Left lung (tissue), 4 donors: ENCODE measurements at regions not wholly inside any gene's neighbourhood (a gene's known extent, or its start where the extent isn't known, plus 50 kb on each side); places are given as distances from the start of the nearest gene placed in this dataset.

Experiments
- ATAC-seq: fragments of 200-7000 bp; cut with Tn5 transposase; one replicate; pipeline ENCODE4 v1.9.1; 2020; ENCODE audit warnings: moderate library complexity
- DNase-seq, 4 donors: peaks; one replicate each; pipeline ENCODE4 v3.0.0-alpha.2; 2013 to 2020
- H3K27ac ChIP-seq, 2 donors: fragments of 200-600 bp; sonication (generic) in 1 of 2; one replicate each; pipeline versions ENCODE4 v1.5.0 to v1.8.0; 2020 to 2021
- H3K27me3 ChIP-seq, 2 donors: fragments of 200-600 bp; sonication (generic) in 1 of 2; one replicate each; pipeline versions ENCODE4 v1.5.0 to v1.8.0; 2020 to 2021
- H3K36me3 ChIP-seq, 2 donors: fragments of 200-600 bp; sonication (generic) in 1 of 2; one replicate each; pipeline versions ENCODE4 v1.5.0 to v1.8.0; 2020 to 2021
- H3K4me1 ChIP-seq, 2 donors: fragments of 200-600 bp; one replicate each; pipeline ENCODE4 v1.8.0; 2021
- H3K4me3 ChIP-seq, 2 donors: fragments of 200-600 bp; sonication (generic) in 1 of 2; one replicate each; pipeline versions ENCODE4 v1.5.0 to v1.8.0; 2020 to 2021; ENCODE audit warnings: mild to moderate bottlenecking in 1 of 2
- H3K9me3 ChIP-seq, 2 donors: fragments of 200-600 bp; sonication (generic) in 1 of 2; one replicate each; pipeline versions ENCODE4 v1.5.0 to v1.8.0; 2020 to 2021
- intact Hi-C, 2 donors: fragments of 100-400 bp; cut with DNase I; formaldehyde crosslinking; loops; one replicate each; pipeline versions ENCODE4 v1.11.2 to v1.14.2; 2022
- TF ChIP-seq, protein P1 (sequence below), 2 donors: fragments of 200-600 bp; sonication (generic) in 1 of 2; IDR thresholded peaks; one replicate each; pipeline versions ENCODE4 v1.5.0 to v1.8.0; 2021; ENCODE audit warnings: antibody characterized with exemption in 2 of 2
- donor health status: DM: no; HTN: yes; CAD: no.
- donor health status: DM: no; HTN: no; CAD: no.

DNA sequence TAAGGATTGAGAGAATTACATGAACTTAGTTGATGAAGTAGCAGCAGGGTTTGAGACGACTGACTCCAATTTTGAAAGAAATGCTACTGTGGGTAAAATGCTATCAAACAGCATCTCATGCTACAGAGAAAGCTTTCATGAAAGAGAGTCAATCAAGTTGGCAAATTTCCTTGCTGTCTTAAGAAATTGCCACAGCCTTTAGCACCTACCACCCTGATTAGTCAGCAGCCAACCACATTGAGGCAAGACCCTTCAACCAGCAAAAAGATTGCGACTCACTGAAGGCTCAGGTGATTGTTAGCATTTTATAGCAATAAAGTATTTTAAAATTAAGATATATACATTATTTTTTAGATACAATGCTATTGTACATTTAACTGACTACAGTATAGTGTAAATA, 80.9 kb downstream of the RAP2B start:
- ATAC-seq = no peak
- no peak overlapping the region for H3K4me3 ChIP-seq

GRCh38 chr3:153244961-153245360, 82.9 kb downstream of the RAP2B start:
- Histone ChIP-seq H3K27me3 (no peaks in the 10 kb centered on the region), H3K4me3 (no peak overlapping the region), H3K27ac (peak overlapping the region in 1 of 2 donors; percentile 23), H3K36me3 (no peaks in the 10 kb centered on the region), H3K9me3 (no peaks in the 10 kb centered on the region), H3K4me1 (peaks cover 3 to 29% of the 10 kb centered on the region in 2 donors)
- intact Hi-C loops = no loop called here
- DNase-seq (no peak), ATAC-seq (peak; percentile 60)
- TF ChIP-seq, protein P1, sequence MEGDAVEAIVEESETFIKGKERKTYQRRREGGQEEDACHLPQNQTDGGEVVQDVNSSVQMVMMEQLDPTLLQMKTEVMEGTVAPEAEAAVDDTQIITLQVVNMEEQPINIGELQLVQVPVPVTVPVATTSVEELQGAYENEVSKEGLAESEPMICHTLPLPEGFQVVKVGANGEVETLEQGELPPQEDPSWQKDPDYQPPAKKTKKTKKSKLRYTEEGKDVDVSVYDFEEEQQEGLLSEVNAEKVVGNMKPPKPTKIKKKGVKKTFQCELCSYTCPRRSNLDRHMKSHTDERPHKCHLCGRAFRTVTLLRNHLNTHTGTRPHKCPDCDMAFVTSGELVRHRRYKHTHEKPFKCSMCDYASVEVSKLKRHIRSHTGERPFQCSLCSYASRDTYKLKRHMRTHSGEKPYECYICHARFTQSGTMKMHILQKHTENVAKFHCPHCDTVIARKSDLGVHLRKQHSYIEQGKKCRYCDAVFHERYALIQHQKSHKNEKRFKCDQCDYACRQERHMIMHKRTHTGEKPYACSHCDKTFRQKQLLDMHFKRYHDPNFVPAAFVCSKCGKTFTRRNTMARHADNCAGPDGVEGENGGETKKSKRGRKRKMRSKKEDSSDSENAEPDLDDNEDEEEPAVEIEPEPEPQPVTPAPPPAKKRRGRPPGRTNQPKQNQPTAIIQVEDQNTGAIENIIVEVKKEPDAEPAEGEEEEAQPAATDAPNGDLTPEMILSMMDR (IDR thresholded peaks at IDR 0.05) = no peak

More for the DNA sequence above, 80.9 kb downstream of the RAP2B start:
- intact Hi-C loops = no loop called here
- H3K4me1 ChIP-seq = peaks cover 3 to 26% of the 10 kb centered on the region in 2 donors
- H3K9me3 ChIP-seq = no peaks in the 10 kb centered on the region
- H3K27me3 ChIP-seq = no peaks in the 10 kb centered on the region
- H3K36me3 ChIP-seq = no peaks in the 10 kb centered on the region
- no peak for DNase-seq
- TF ChIP-seq, protein P1 (IDR thresholded peaks at IDR 0.05) = no peak
- no peak overlapping the region for H3K27ac ChIP-seq

- H3K9me3 ChIP-seq = no peaks in the 10 kb centered on the region
- no peaks in the 10 kb centered on the region for H3K27me3 ChIP-seq
- no peak for DNase-seq
- intact Hi-C loops = no loop called here
- no peak for ATAC-seq
- peaks cover 3 to 29% of the 10 kb centered on the region in 2 donors for H3K4me1 ChIP-seq
- H3K36me3 ChIP-seq = no peaks in the 10 kb centered on the region
- H3K4me3 ChIP-seq = no peak overlapping the region
- TF ChIP-seq, protein P1 (IDR thresholded peaks at IDR 0.05) = no peak
- H3K27ac ChIP-seq = peak overlapping the region in 1 of 2 donors; percentile 23
These were observed 83.6 kb downstream of the RAP2B start for GRCh38 chr3:153245661-153246060.

GRCh38 chr3:153246331-153246730, 84.3 kb downstream of the RAP2B start:
- ATAC-seq (peak; percentile 16), DNase-seq (no peak)
- Histone ChIP-seq H3K27ac (peak overlapping the region; percentile 62 to 82), H3K9me3 (no peaks in the 10 kb centered on the region), H3K27me3 (no peaks in the 10 kb centered on the region), H3K4me3 (no peak overlapping the region), H3K4me1 (peaks cover 3 to 29% of the 10 kb centered on the region in 2 donors), H3K36me3 (no peaks in the 10 kb centered on the region)
- TF ChIP-seq, protein P1 (IDR thresholded peaks at IDR 0.05) = no peak
- intact Hi-C loops = no loop called here

- TF ChIP-seq, protein P1 (IDR thresholded peaks at IDR 0.05) = no peak
- H3K27ac ChIP-seq = peak overlapping the region; percentile 62 to 82
- peaks cover 3 to 29% of the 10 kb centered on the region in 2 donors for H3K4me1 ChIP-seq
- H3K4me3 ChIP-seq = no peak overlapping the region
- intact Hi-C loops = no loop called here
- no peaks in the 10 kb centered on the region for H3K36me3 ChIP-seq
- no peaks in the 10 kb centered on the region for H3K27me3 ChIP-seq
- DNase-seq = peak in 1 of 4 donors; percentile 33
- no peaks in the 10 kb centered on the region for H3K9me3 ChIP-seq
- ATAC-seq = peak; percentile 65
These were observed 84.8 kb downstream of the RAP2B start for GRCh38 chr3:153246806-153247205.
